HepG2 (cell line): ENCODE measurements at regions not wholly inside any gene's neighbourhood (a gene's known extent, or its start where the extent isn't known, plus 50 kb on each side); places are given as distances from the start of the nearest gene placed in this dataset.

Source experiments
- ATAC-seq: fragments of 200-7000 bp; cut with Tn5 transposase; 3 replicates; pipeline ENCODE4 v1.9.1; 2020; ENCODE audit warnings: mild to moderate bottlenecking, moderate library complexity
- BruUV-seq: library from RNA; stranded (reverse); fragments of 400-500 nt; replicated peaks from 2 replicates; lab custom pipeline; 2021; lab: Mats Ljungman, UMichigan
- CTCF ChIA-PET: fragments of 300-600 bp; formaldehyde crosslinking; extraction: SDS; loops from one replicate; lab custom pipeline; 2021; ENCODE audit warnings: low total read pairs, inconsistent platforms, low intra/inter-chr PET ratio; lab: Yijun Ruan, JAX
- POLR2A ChIA-PET: fragments of 350-600 bp; sonication (Branson Sonifier 250); formaldehyde crosslinking; loops from one replicate; lab custom pipeline; 2020; ENCODE audit warnings: antibody characterized with exemption, inconsistent platforms; lab: Yijun Ruan, JAX
- DNase-seq: peaks from one replicate; pipeline ENCODE4 v3.0.0-alpha.2; 2015; ENCODE audit warnings: low spot score
- FAIRE-seq: peaks from 3 replicates; lab custom pipeline; 2011; peaks lifted over from hg19 to GRCh38; lab: Jason Lieb, UNC
- H2AFZ ChIP-seq: one replicate; pipeline ENCODE4 v1.6.1; 2011; ENCODE audit warnings: low read length, inconsistent platforms
- H3K27ac ChIP-seq: fragments of 300-600 bp; 3 replicates; pipeline ENCODE4 v1.8.0; 2011; ENCODE audit warnings: mixed run types, mild to moderate bottlenecking, mixed read lengths, low read length, inconsistent platforms; ENCODE audit not compliant: insufficient read depth; ENCODE audit errors: extremely low read length
- H3K27me3 ChIP-seq, 2 experiments: fragments of 200-600 bp in 1 of 2; 2 replicates in 1 of 2; 3 replicates in 1 of 2; pipeline versions ENCODE4 v1.6.0 to v1.8.0; 2011; ENCODE audit warnings: low read length in 2 of 2, mild to moderate bottlenecking in 2 of 2, moderate library complexity in 2 of 2, inconsistent platforms in 1 of 2; ENCODE audit not compliant: insufficient read depth in 2 of 2, control insufficient read depth in 1 of 2
- H3K36me3 ChIP-seq, 2 experiments: fragments of 200-600 bp in 1 of 2; replicated peaks in 1 of 2; 2 replicates in 1 of 2; 3 replicates in 1 of 2; pipeline versions ENCODE4 v1.5.1 to v1.8.0; 2011; ENCODE audit warnings: low read length in 2 of 2, inconsistent platforms in 1 of 2; ENCODE audit not compliant: insufficient read depth in 2 of 2, control insufficient read depth in 1 of 2
- H3K4me1 ChIP-seq: 2 replicates; pipeline ENCODE4 v1.5.1; 2012; ENCODE audit warnings: low read length, inconsistent platforms; ENCODE audit not compliant: insufficient read depth
- H3K4me2 ChIP-seq: 2 replicates; pipeline ENCODE4 v1.6.0; 2011; ENCODE audit warnings: low read depth, low read length, inconsistent platforms
- H3K4me3 ChIP-seq, 3 experiments: fragments of 200-600 bp in 1 of 3; sonication (generic), shearing (Covaris generic) in 1 of 3; replicated peaks in 1 of 3; 2 replicates each; pipeline ENCODE4 v1.5.1; 2011 to 2016; ENCODE audit warnings: low read length in 3 of 3, inconsistent platforms in 2 of 3, low read depth in 2 of 3, mild to moderate bottlenecking in 2 of 3, control low read depth in 1 of 3, mixed read lengths in 1 of 3; ENCODE audit not compliant: insufficient read depth in 1 of 3
- H3K79me2 ChIP-seq: one replicate; pipeline ENCODE4 v1.6.1; 2011; ENCODE audit warnings: low read length, inconsistent platforms; ENCODE audit not compliant: insufficient read depth
- H3K9ac ChIP-seq: 2 replicates; pipeline ENCODE4 v1.6.0; 2011; ENCODE audit warnings: mild to moderate bottlenecking, low read depth, low read length, inconsistent platforms; ENCODE audit not compliant: insufficient read depth
- H3K9me3 ChIP-seq: 2 replicates; pipeline ENCODE4 v1.5.1; 2012; ENCODE audit warnings: mild to moderate bottlenecking, low read length
- H4K20me1 ChIP-seq: 2 replicates; pipeline ENCODE4 v1.6.0; 2011; ENCODE audit warnings: inconsistent platforms, mild to moderate bottlenecking, low read length, moderate library complexity; ENCODE audit not compliant: insufficient read depth
- ATRX ChIP-seq: sonication (generic); formaldehyde crosslinking; IDR thresholded peaks from 2 replicates; pipeline ENCODE4 v1.4.0; 2020; ENCODE audit warnings: missing genetic modification reagents, borderline replicate concordance
- E2F2 ChIP-seq: sonication (generic); formaldehyde crosslinking; IDR thresholded peaks from 2 replicates; pipeline ENCODE4 v1.4.0; 2020; ENCODE audit warnings: missing genetic modification reagents, borderline replicate concordance
- SAFB2 ChIP-seq: sonication (generic); formaldehyde crosslinking; IDR thresholded peaks from 2 replicates; pipeline ENCODE4 v1.5.1; 2020; ENCODE audit warnings: missing genetic modification reagents, low read depth, mild to moderate bottlenecking, borderline replicate concordance
- ZBTB8A ChIP-seq: sonication (generic); formaldehyde crosslinking; IDR thresholded peaks from 2 replicates; pipeline ENCODE4 v1.4.0; 2020; ENCODE audit warnings: mild to moderate bottlenecking, low read depth, missing genetic modification reagents, borderline replicate concordance
- ZIK1 ChIP-seq: sonication (generic); formaldehyde crosslinking; IDR thresholded peaks from 2 replicates; pipeline ENCODE4 v1.5.0; 2020; ENCODE audit warnings: mild to moderate bottlenecking, low read depth, missing genetic modification reagents, borderline replicate concordance
- ZNF333 ChIP-seq: sonication (generic); formaldehyde crosslinking; IDR thresholded peaks from 2 replicates; pipeline ENCODE4 v1.4.0; 2020; ENCODE audit warnings: mild to moderate bottlenecking, missing genetic modification reagents, borderline replicate concordance
- ZNF33B ChIP-seq: sonication (generic); formaldehyde crosslinking; IDR thresholded peaks from 2 replicates; pipeline ENCODE4 v1.5.1; 2020; ENCODE audit warnings: mild to moderate bottlenecking, missing genetic modification reagents
- ZNF431 ChIP-seq: sonication (generic); formaldehyde crosslinking; IDR thresholded peaks from 2 replicates; pipeline ENCODE4 v1.9.0; 2022; ENCODE audit warnings: missing genetic modification reagents, low read depth, mild to moderate bottlenecking, borderline replicate concordance
- ZNF781 ChIP-seq: sonication (generic); formaldehyde crosslinking; IDR thresholded peaks from 2 replicates; pipeline ENCODE4 v1.5.1; 2020; ENCODE audit warnings: borderline replicate concordance, mild to moderate bottlenecking, missing genetic modification reagents; ENCODE audit errors: not compliant biosample characterization
- WGBS: methylation state at CpG from one replicate; pipeline ENCODE4 v1.1.6; 2017; ENCODE audit warnings: low lambda C conversion rate; 5-methylcytosine and 5-hydroxymethylcytosine counted together
- in situ Hi-C: cut with HindIII; loops from 2 replicates; pipeline ENCODE4 v1.10.0; 2017; ENCODE audit warnings: low pct_unique_long_range_greater_than_20kb; ENCODE audit not compliant: extremely low pct_ligation_motif_present
- intact Hi-C: fragments of 100-400 bp; cut with micrococcal nuclease; formaldehyde crosslinking; loops from one replicate; pipeline ENCODE4 v1.10.0; 2022; ENCODE audit not compliant: unreplicated experiment
- TF ChIP-seq, protein P1 (sequence below): sonication (generic); formaldehyde crosslinking; IDR thresholded peaks from 2 replicates; pipeline ENCODE4 v1.4.0; 2020; ENCODE audit warnings: missing genetic modification reagents; ENCODE audit errors: not compliant biosample characterization

DNA sequence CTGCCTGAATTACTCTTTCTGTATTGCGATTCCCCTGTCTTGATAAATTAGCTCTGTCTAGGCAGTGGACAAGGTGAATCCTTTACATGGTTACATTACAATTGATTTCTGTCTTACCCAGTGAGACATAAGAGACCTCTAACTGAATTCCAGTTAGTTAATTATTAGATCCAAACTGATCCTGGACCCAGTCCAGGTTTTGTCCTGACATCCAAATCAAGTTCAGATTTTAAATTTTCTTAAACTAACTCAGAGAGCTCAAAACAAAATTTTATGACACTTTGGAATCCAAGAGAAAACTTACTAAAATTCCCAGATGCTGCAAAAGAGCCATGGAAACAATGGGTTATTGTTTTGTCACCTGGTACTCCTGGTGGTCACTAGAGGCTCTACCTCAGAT is 2166.6 kb downstream of the TP53TG3F start:
- DNase-seq (no peak), FAIRE-seq (no peak), ATAC-seq (no peak)
- H3K27me3 ChIP-seq: no peaks in the 10 kb centered on the region
- H3K79me2 ChIP-seq: no peaks in the 10 kb centered on the region
- H4K20me1 ChIP-seq: no peaks in the 10 kb centered on the region
- no peak overlapping the region for H3K27ac ChIP-seq
- POLR2A ChIA-PET: no interaction called here
- H3K4me2 ChIP-seq: no peak overlapping the region
- in situ Hi-C loops (no loop called here), intact Hi-C loops (no loop called here)
- CTCF ChIA-PET: no interaction called here
- peaks cover 98% of the 10 kb centered on the region for H3K9me3 ChIP-seq
- TF ChIP-seq ZBTB8A (no peak), ZNF33B (CRISPR knock-in tag) (no peak), ATRX (no peak), ZNF431 (no peak), ZNF781 (no peak), ZIK1 (CRISPR knock-in tag) (no peak), ZNF333 (CRISPR knock-in tag) (no peak), E2F2 (CRISPR knock-in tag) (no peak), SAFB2 (CRISPR knock-in tag) (no peak)
- TF ChIP-seq, protein P1, sequence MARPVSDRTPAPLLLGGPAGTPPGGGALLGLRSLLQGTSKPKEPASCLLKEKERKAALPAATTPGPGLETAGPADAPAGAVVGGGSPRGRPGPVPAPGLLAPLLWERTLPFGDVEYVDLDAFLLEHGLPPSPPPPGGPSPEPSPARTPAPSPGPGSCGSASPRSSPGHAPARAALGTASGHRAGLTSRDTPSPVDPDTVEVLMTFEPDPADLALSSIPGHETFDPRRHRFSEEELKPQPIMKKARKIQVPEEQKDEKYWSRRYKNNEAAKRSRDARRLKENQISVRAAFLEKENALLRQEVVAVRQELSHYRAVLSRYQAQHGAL (CRISPR knock-in tag): no peak
- no peak overlapping the region for H3K4me3 ChIP-seq
- no peaks in the 10 kb centered on the region for H3K36me3 ChIP-seq
- no TSS peak for BruUV-seq
- H3K9ac ChIP-seq: no peak overlapping the region
- no peak overlapping the region for H2AFZ ChIP-seq
- H3K4me1 ChIP-seq: no peaks in the 10 kb centered on the region
- 0% methylated on average over 1 of the region's 1 CpG for WGBS
